ENCODE measurements at regions not wholly inside any gene's neighbourhood (a gene's known extent, or its start where the extent isn't known, plus 50 kb on each side); places are given as distances from the start of the nearest gene placed in this dataset.
"Not testable (repeated sequence)": the region's sequence is repeated elsewhere in the genome, so short reads cannot be mapped to it uniquely, and the experiment has no call there.

DNA sequence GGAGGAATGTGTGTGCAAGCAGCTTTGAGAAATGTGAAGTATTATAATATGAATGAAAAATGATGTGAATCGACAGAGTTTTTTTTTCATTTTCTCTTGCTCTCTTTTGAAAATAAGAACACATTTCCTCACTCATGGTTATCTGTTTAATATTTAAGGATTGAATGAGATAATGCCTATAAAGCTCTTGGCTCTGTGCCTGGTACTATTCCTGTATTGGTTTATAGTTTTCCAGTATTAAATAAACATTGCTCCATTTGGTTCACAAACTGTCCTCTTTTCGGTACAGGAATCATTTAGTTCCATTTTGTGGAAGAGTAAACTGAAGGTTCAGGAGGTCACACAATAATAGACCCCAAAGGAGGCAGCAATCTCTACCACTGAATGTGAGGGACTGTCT, 1185.5 kb upstream of the WWC1 start:
- DNase-seq (ENCODE audit: low read depth) = no peak
- TF ChIP-seq POLR2A (IDR thresholded peaks at IDR 0.05; ENCODE audit: extremely low read depth, insufficient read length) (no peak), MYC (IDR thresholded peaks at IDR 0.05; ENCODE audit: low read depth, low read length) (no peak)
- TF ChIP-seq, protein P1, sequence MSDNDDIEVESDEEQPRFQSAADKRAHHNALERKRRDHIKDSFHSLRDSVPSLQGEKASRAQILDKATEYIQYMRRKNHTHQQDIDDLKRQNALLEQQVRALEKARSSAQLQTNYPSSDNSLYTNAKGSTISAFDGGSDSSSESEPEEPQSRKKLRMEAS (IDR thresholded peaks at IDR 0.05; ENCODE audit: low read depth, low read length) = no peak
- TF ChIP-seq, protein P2, sequence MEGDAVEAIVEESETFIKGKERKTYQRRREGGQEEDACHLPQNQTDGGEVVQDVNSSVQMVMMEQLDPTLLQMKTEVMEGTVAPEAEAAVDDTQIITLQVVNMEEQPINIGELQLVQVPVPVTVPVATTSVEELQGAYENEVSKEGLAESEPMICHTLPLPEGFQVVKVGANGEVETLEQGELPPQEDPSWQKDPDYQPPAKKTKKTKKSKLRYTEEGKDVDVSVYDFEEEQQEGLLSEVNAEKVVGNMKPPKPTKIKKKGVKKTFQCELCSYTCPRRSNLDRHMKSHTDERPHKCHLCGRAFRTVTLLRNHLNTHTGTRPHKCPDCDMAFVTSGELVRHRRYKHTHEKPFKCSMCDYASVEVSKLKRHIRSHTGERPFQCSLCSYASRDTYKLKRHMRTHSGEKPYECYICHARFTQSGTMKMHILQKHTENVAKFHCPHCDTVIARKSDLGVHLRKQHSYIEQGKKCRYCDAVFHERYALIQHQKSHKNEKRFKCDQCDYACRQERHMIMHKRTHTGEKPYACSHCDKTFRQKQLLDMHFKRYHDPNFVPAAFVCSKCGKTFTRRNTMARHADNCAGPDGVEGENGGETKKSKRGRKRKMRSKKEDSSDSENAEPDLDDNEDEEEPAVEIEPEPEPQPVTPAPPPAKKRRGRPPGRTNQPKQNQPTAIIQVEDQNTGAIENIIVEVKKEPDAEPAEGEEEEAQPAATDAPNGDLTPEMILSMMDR (IDR thresholded peaks at IDR 0.05; ENCODE audit: low read depth, low read length) = no peak

DNA sequence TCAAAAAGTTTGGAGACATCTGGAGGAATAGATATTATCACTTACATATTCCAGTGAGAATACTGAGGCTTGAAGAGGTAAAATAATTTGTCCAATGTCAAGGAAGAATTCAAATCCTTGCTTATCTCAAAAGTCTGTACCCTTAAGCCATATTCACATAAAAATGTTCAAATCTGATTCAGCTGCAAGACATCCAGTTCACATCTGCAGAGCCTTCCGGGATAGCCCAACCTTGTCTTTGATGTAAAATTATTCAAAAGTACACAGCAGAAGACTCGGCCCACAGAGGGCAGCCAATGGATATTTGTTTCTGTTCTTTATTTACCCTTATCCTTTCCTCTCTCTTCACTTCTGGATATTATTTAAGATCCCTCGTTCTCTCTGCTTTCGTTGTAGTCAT, 1183.8 kb upstream of the WWC1 start:
- H3K4me3 ChIP-seq (ENCODE audit: low read depth, low read length) = no peak overlapping the region
- no peak for DNase-seq (ENCODE audit: low read depth)
- TF ChIP-seq, protein P1 (IDR thresholded peaks at IDR 0.05; ENCODE audit: low read depth, low read length) = no peak
- TF ChIP-seq MYC (IDR thresholded peaks at IDR 0.05; ENCODE audit: low read depth, low read length) = no peak
- no peak for TF ChIP-seq POLR2A (IDR thresholded peaks at IDR 0.05; ENCODE audit: extremely low read depth, insufficient read length)

More for the DNA sequence above, 1185.5 kb upstream of the WWC1 start:
- H3K4me3 ChIP-seq (ENCODE audit: low read depth, low read length) = no peak overlapping the region

DNA sequence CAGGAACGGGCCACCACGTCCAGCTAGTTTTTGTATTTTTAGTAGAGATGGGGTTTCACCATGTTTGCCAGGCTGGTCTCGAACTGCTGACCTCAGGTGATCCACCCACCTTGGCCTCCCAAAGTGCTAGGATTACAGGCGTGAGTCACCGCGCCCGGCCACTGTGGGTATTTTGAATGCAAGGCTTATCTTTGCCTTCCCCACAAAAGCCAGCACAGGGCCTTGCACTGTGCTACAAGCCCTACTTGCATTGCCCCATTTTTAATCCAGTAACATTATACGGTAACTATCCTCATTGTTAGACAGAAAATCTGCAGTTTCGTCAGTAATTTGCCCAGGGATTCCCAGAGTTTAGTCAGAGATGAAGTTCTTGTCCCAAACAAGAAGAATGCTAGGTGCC, 1183.2 kb upstream of the WWC1 start:
- not testable (repeated sequence) for H3K4me3 ChIP-seq (ENCODE audit: low read depth, low read length); DNase-seq (ENCODE audit: low read depth)

DNA sequence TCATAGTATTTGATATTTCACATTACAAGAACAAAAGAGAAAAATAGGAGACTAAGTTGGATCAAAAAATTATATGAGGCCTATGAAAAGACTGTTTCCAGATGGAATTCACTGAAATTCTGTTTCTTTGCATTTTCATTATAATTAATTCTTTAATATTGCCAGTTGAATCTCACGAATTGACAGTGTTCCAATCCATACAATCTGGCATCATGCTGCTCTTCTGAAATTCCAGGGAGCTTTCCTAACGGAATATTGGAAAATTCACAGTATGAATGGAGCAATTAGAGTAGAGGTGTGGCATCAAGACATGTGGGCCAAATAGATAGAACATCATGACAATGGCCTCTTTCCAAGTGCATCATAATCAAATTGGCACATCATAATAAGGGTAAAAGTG, 1178.9 kb upstream of the WWC1 start:
- TF ChIP-seq POLR2A (IDR thresholded peaks at IDR 0.05; ENCODE audit: extremely low read depth, insufficient read length) (no peak), MYC (IDR thresholded peaks at IDR 0.05; ENCODE audit: low read depth, low read length) (no peak)
- TF ChIP-seq, protein P1 (IDR thresholded peaks at IDR 0.05; ENCODE audit: low read depth, low read length) = no peak
- TF ChIP-seq, protein P2 (IDR thresholded peaks at IDR 0.05; ENCODE audit: low read depth, low read length) = no peak
- H3K4me3 ChIP-seq (ENCODE audit: low read depth, low read length) = no peak overlapping the region
- DNase-seq (ENCODE audit: low read depth) = no peak

DNA sequence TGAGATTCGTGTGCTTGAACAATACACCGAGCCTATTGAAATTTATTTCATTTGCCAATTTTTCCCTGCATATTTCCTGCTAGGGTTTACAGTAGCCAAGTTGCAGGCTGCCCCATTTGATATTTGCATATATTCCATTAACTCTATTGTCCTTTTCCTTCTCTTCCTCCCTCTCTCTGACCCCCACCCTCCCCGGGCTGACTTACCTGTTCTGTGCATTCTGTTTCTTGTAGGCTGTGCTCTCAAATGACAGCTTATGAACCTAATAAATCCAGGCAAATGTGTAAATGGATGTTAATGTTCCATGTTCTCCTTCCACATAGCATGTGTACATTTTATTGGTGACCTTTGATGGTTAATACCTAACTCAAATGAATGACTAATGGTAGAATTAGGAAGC, 1169.2 kb upstream of the WWC1 start:
- H3K4me3 ChIP-seq (ENCODE audit: low read depth, low read length) = no peak overlapping the region
- DNase-seq (ENCODE audit: low read depth) = no peak
- TF ChIP-seq, protein P1 (IDR thresholded peaks at IDR 0.05; ENCODE audit: low read depth, low read length) = no peak
- TF ChIP-seq MYC (IDR thresholded peaks at IDR 0.05; ENCODE audit: low read depth, low read length) = no peak
- TF ChIP-seq, protein P2 (IDR thresholded peaks at IDR 0.05; ENCODE audit: low read depth, low read length) = no peak
- TF ChIP-seq POLR2A (IDR thresholded peaks at IDR 0.05; ENCODE audit: extremely low read depth, insufficient read length) = no peak

DNA sequence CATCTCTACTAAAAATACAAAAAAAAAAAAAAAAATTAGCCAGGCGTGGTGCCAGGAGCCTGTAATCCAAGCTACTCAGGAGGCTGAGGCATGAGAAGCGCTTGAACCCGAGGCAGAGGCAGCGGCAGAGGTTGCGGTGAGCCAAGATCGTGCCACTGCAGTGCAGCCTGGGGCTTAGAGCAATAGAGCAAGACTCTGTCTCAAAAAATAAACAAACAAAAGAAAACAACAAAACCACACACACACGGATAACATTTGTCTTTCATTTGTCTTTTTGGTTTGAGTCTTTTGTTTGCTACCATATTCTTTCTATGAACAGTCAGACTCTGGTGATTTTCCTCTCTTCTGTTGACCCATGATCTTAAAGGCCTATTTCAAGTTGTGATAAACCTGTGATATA, 1168.3 kb upstream of the WWC1 start:
- no peak overlapping the region for H3K4me3 ChIP-seq (ENCODE audit: low read depth, low read length)
- DNase-seq (ENCODE audit: low read depth) = no peak
- TF ChIP-seq, protein P2 (IDR thresholded peaks at IDR 0.05; ENCODE audit: low read depth, low read length) = no peak
- TF ChIP-seq POLR2A (IDR thresholded peaks at IDR 0.05; ENCODE audit: extremely low read depth, insufficient read length) (no peak), MYC (IDR thresholded peaks at IDR 0.05; ENCODE audit: low read depth, low read length) (no peak)
- TF ChIP-seq, protein P1 (IDR thresholded peaks at IDR 0.05; ENCODE audit: low read depth, low read length) = no peak

DNA sequence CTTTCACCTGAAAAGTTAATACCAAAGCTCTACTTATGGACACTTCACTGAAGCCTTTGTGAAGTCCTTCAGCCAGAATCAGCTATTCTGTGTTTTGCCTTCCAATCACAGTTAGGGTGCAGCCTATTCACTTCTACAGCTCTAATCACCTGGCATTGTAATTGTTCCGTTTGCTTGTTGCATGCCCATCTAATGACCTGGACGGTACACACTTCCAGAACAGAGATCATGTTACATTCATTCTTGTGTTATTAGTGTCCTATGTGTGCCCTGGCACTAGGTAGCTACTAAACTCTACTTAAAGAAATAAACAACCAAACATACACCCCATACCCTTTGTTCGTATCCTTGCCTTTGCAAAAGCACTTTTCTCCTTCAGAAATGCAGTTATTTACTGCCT, 1162.9 kb upstream of the WWC1 start:
- TF ChIP-seq, protein P2 (IDR thresholded peaks at IDR 0.05; ENCODE audit: low read depth, low read length) = no peak
- H3K4me3 ChIP-seq (ENCODE audit: low read depth, low read length) = no peak overlapping the region
- DNase-seq (ENCODE audit: low read depth) = no peak

Data from NB4 (cell line).